Esophagus muscularis mucosa (tissue), 4 donors: ENCODE measurements at regions not wholly inside any gene's neighbourhood (a gene's known extent, or its start where the extent isn't known, plus 50 kb on each side); places are given as distances from the start of the nearest gene placed in this dataset.

Source experiments
- EP300 ChIP-seq: sonication (generic); formaldehyde crosslinking; IDR thresholded peaks from one replicate; pipeline ENCODE4 v1.6.1; 2017; ENCODE audit warnings: antibody characterized with exemption
- POLR2AphosphoS5 ChIP-seq, 2 donors: sonication (generic); formaldehyde crosslinking; IDR thresholded peaks; one replicate each; pipeline ENCODE4 v1.6.1; 2017; ENCODE audit warnings: antibody characterized with exemption in 2 of 2
- TF ChIP-seq, protein P1 (sequence below), 3 experiments: fragments of 200-600 bp in 2 of 3; fragments of 450-650 bp in 1 of 3; sonication (generic) in 2 of 3; IDR thresholded peaks; one replicate each; pipeline ENCODE4 v1.5.1; 2017 to 2019; ENCODE audit warnings: antibody characterized with exemption in 3 of 3, mild to moderate bottlenecking in 2 of 3, moderate library complexity in 1 of 3

DNA sequence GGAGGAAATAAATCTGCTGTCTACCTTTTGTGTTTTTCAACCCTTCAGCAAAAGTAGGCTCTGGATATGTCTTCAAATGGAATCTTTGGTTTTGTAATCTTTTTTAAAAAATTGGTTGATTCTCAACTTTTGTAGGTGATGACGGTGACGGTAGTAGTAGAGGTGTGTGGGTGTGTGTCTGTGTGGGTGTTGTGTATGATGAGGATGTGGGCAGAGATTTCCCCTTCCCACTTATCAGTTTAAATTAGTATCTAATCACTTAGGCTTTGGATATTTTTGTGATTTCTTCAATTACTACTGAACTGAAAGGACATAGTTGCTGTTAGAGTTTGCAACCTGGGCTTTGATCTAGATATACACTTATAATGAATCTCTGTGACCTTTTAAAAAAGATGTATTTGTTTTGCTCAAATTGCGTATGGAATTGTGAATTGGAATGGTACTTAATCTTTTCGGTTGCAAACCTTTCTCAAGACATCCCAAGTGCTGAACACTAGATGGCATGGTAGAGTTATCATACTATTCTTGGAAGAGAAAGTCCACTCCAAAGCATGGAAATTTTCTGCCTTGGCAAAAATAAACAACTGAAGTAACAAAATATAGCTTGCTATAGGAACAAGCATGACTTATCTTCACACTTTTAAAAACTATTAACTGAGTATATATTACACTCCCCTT lies 51.9 kb upstream of the A1CF start:
- TF ChIP-seq, protein P1, sequence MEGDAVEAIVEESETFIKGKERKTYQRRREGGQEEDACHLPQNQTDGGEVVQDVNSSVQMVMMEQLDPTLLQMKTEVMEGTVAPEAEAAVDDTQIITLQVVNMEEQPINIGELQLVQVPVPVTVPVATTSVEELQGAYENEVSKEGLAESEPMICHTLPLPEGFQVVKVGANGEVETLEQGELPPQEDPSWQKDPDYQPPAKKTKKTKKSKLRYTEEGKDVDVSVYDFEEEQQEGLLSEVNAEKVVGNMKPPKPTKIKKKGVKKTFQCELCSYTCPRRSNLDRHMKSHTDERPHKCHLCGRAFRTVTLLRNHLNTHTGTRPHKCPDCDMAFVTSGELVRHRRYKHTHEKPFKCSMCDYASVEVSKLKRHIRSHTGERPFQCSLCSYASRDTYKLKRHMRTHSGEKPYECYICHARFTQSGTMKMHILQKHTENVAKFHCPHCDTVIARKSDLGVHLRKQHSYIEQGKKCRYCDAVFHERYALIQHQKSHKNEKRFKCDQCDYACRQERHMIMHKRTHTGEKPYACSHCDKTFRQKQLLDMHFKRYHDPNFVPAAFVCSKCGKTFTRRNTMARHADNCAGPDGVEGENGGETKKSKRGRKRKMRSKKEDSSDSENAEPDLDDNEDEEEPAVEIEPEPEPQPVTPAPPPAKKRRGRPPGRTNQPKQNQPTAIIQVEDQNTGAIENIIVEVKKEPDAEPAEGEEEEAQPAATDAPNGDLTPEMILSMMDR (IDR thresholded peaks at IDR 0.05): peak; percentile 20 to 46 (median 34)
- no peak for TF ChIP-seq POLR2AphosphoS5 (IDR thresholded peaks at IDR 0.05)
- TF ChIP-seq EP300: no peak
